Astrocyte (in vitro differentiated cells and primary cell): ENCODE measurements at regions not wholly inside any gene's neighbourhood (a gene's known extent, or its start where the extent isn't known, plus 50 kb on each side); places are given as distances from the start of the nearest gene placed in this dataset.

Experiments
- DNase-seq: peaks from one replicate; pipeline ENCODE4 v3.0.0-alpha.2; 2010; ENCODE audit warnings: low read depth
- FAIRE-seq: peaks from 2 replicates; lab custom pipeline; 2011; peaks lifted over from hg19 to GRCh38; lab: Jason Lieb, UNC
- H2AFZ ChIP-seq: 2 replicates; pipeline ENCODE4 v1.6.0; 2012; ENCODE audit warnings: low read depth, low read length, inconsistent platforms
- H3K27ac ChIP-seq: 2 replicates; pipeline ENCODE4 v1.5.1; 2011; ENCODE audit warnings: low read depth, low read length, inconsistent platforms
- H3K27me3 ChIP-seq: 2 replicates; pipeline ENCODE4 v1.6.0; 2011; ENCODE audit warnings: low read length, inconsistent platforms; ENCODE audit not compliant: insufficient read depth
- H3K36me3 ChIP-seq: 2 replicates; pipeline ENCODE4 v1.5.1; 2011; ENCODE audit warnings: low read length, inconsistent platforms; ENCODE audit not compliant: insufficient read depth
- H3K4me1 ChIP-seq: 2 replicates; pipeline ENCODE4 v1.5.1; 2011; ENCODE audit warnings: low read length, inconsistent platforms; ENCODE audit not compliant: insufficient read depth
- H3K4me2 ChIP-seq: 2 replicates; pipeline ENCODE4 v1.6.0; 2012; ENCODE audit warnings: low read length, inconsistent platforms
- H3K4me3 ChIP-seq: 2 replicates; pipeline ENCODE4 v1.5.1; 2011; ENCODE audit warnings: low read depth, mild to moderate bottlenecking, low read length, inconsistent platforms; ENCODE audit not compliant: insufficient read depth
- H3K79me2 ChIP-seq: 2 replicates; pipeline ENCODE4 v1.6.0; 2012; ENCODE audit warnings: mild to moderate bottlenecking, low read length, inconsistent platforms; ENCODE audit not compliant: insufficient read depth
- H3K9ac ChIP-seq: 2 replicates; pipeline ENCODE4 v1.6.0; 2012; ENCODE audit warnings: mild to moderate bottlenecking, low read length, inconsistent platforms
- H3K9me3 ChIP-seq: 2 replicates; pipeline ENCODE4 v1.5.1; 2012; ENCODE audit warnings: low read depth, mild to moderate bottlenecking, low read length, inconsistent platforms; ENCODE audit not compliant: insufficient read depth
- H4K20me1 ChIP-seq: 2 replicates; pipeline ENCODE4 v1.6.0; 2012; ENCODE audit warnings: low read length, inconsistent platforms; ENCODE audit not compliant: insufficient read depth
- H3K27ac Mint-ChIP-seq: one replicate; pipeline ENCODE4 v1.8.0; 2021; ENCODE audit warnings: mild to moderate bottlenecking, mixed read lengths; ENCODE audit not compliant: unreplicated experiment
- H3K27me3 Mint-ChIP-seq: one replicate; pipeline ENCODE4 v1.8.0; 2021; ENCODE audit warnings: low read depth, mixed read lengths; ENCODE audit not compliant: unreplicated experiment
- H3K36me3 Mint-ChIP-seq: one replicate; pipeline ENCODE4 v1.8.0; 2021; ENCODE audit warnings: low read depth, mixed read lengths; ENCODE audit not compliant: unreplicated experiment
- H3K4me1 Mint-ChIP-seq: one replicate; pipeline ENCODE4 v1.8.0; 2021; ENCODE audit warnings: low read depth, mixed read lengths; ENCODE audit not compliant: unreplicated experiment
- H3K4me3 Mint-ChIP-seq: one replicate; pipeline ENCODE4 v1.8.0; 2021; ENCODE audit warnings: mild to moderate bottlenecking, moderate library complexity, mixed read lengths; ENCODE audit not compliant: unreplicated experiment
- H3K9me3 Mint-ChIP-seq: one replicate; pipeline ENCODE4 v1.8.0; 2021; ENCODE audit warnings: mild to moderate bottlenecking, mixed read lengths; ENCODE audit not compliant: unreplicated experiment
- CTCF ChIP-seq: IDR thresholded peaks from 2 replicates; pipeline ENCODE4 v1.5.1; 2011; ENCODE audit warnings: low read depth, mild to moderate bottlenecking, inconsistent platforms, low read length, moderate library complexity; ENCODE audit not compliant: insufficient read depth
- EZH2 ChIP-seq: IDR thresholded peaks from 2 replicates; pipeline ENCODE4 v1.6.1; 2012; ENCODE audit warnings: mild to moderate bottlenecking, low read length, inconsistent platforms; ENCODE audit not compliant: insufficient read depth

DNA sequence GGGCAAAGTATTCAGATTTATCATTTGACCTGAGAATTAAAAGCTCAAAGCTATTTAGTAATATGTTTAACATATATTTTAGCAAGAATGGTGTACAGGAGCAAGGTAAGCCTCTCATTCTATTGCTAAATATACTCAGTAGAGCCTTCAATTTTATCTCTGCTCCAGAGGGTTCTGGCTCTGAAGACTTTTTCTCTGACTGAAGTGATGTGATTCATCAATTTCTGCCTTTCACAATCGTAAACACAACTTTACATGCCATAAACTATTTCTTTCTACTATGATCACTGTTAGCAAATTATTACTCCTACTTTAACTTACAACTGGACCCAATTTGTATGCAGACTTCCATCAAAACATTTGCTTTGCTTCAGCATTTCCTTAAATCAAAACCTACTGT, 315.0 kb upstream of the NDST4 start:
- DNase-seq (no peak), FAIRE-seq (no peak)
- Histone ChIP-seq H3K4me1 (no peaks in the 10 kb centered on the region), H3K4me3 (no peak overlapping the region), H3K27me3 (no peaks in the 10 kb centered on the region), H3K9ac (no peak overlapping the region), H3K4me2 (no peak overlapping the region), H3K36me3 (no peaks in the 10 kb centered on the region), H3K79me2 (no peaks in the 10 kb centered on the region), H2AFZ (no peak overlapping the region), H3K9me3 (no peaks in the 10 kb centered on the region), H3K27ac (no peak overlapping the region), H4K20me1 (no peaks in the 10 kb centered on the region)
- Mint-ChIP-seq H3K27me3 (no peaks in the 10 kb centered on the region), H3K9me3 (no peaks in the 10 kb centered on the region), H3K27ac (no peak overlapping the region), H3K4me3 (no peak overlapping the region), H3K4me1 (peaks cover 3% of the 10 kb centered on the region), H3K36me3 (peaks cover 3% of the 10 kb centered on the region)
- TF ChIP-seq CTCF (no peak), EZH2 (no peak)

- Mint-ChIP-seq H3K27ac (peak overlapping the region; percentile 83), H3K9me3 (peaks cover 6% of the 10 kb centered on the region), H3K27me3 (no peaks in the 10 kb centered on the region), H3K36me3 (peaks cover 3% of the 10 kb centered on the region), H3K4me3 (no peak overlapping the region), H3K4me1 (peaks cover 3% of the 10 kb centered on the region)
- Histone ChIP-seq H3K4me2 (no peak overlapping the region), H3K9ac (no peak overlapping the region), H2AFZ (no peak overlapping the region), H3K4me1 (no peaks in the 10 kb centered on the region), H3K27me3 (no peaks in the 10 kb centered on the region), H3K36me3 (no peaks in the 10 kb centered on the region), H3K79me2 (no peaks in the 10 kb centered on the region), H3K27ac (no peak overlapping the region), H3K4me3 (no peak overlapping the region), H3K9me3 (no peaks in the 10 kb centered on the region), H4K20me1 (no peaks in the 10 kb centered on the region)
- FAIRE-seq (no peak), DNase-seq (no peak)
- TF ChIP-seq CTCF (no peak), EZH2 (no peak)
These were observed 311.4 kb upstream of the NDST4 start for GRCh38 chr4:115424852-115425251.

- H3K4me1 ChIP-seq = no peaks in the 10 kb centered on the region
- no peaks in the 10 kb centered on the region for H3K79me2 ChIP-seq
- no peak for TF ChIP-seq EZH2
- Mint-ChIP-seq H3K27ac (no peak overlapping the region), H3K27me3 (no peaks in the 10 kb centered on the region), H3K9me3 (peaks cover 9% of the 10 kb centered on the region), H3K36me3 (no peaks in the 10 kb centered on the region), H3K4me3 (no peak overlapping the region), H3K4me1 (no peaks in the 10 kb centered on the region)
- no peak for FAIRE-seq
- no peak overlapping the region for H3K4me2 ChIP-seq
- no peaks in the 10 kb centered on the region for H4K20me1 ChIP-seq
- no peak overlapping the region for H3K4me3 ChIP-seq
- no peak overlapping the region for H2AFZ ChIP-seq
- no peak overlapping the region for H3K9ac ChIP-seq
- DNase-seq = no peak
- H3K9me3 ChIP-seq = no peaks in the 10 kb centered on the region
- H3K36me3 ChIP-seq = no peaks in the 10 kb centered on the region
- H3K27me3 ChIP-seq = no peaks in the 10 kb centered on the region
- no peak overlapping the region for H3K27ac ChIP-seq
These were observed 305.4 kb upstream of the NDST4 start for GRCh38 chr4:115418635-115419396.
